ENCODE measurements at regions not wholly inside any gene's neighbourhood (a gene's known extent, or its start where the extent isn't known, plus 50 kb on each side); places are given as distances from the start of the nearest gene placed in this dataset.

DNA sequence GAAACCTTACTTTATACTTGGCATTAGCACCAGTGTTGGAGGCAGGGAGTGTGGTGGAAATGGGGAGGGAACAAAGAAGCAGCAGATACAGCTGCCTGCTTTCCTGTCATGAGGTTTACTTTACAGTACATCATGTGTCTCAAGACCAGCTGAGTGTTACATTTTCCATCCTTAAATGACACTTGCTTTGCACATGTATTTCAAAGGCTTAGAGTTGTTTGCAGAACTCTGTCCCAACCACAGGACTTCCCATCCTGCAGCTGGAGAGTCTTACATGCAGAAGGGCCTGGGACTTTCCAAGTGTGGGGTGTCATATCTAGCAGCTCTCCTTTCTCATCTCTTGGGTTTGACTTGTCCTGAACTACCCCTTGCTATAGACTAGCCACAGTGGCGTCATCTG, 395.9 kb downstream of the DHX35 start:
- no peaks in the 10 kb centered on the region for H3K9me3 ChIP-seq
- H3K4me1 ChIP-seq = no peaks in the 10 kb centered on the region
- intact Hi-C loops (cut with DNase I) = no loop called here
- TF ChIP-seq POLR2A (IDR thresholded peaks at IDR 0.05) (no peak), POLR2AphosphoS5 (IDR thresholded peaks at IDR 0.05; ENCODE audit: insufficient read depth in 1 of 2, low read depth in 1 of 2) (no peak)
- TF ChIP-seq, protein P1, sequence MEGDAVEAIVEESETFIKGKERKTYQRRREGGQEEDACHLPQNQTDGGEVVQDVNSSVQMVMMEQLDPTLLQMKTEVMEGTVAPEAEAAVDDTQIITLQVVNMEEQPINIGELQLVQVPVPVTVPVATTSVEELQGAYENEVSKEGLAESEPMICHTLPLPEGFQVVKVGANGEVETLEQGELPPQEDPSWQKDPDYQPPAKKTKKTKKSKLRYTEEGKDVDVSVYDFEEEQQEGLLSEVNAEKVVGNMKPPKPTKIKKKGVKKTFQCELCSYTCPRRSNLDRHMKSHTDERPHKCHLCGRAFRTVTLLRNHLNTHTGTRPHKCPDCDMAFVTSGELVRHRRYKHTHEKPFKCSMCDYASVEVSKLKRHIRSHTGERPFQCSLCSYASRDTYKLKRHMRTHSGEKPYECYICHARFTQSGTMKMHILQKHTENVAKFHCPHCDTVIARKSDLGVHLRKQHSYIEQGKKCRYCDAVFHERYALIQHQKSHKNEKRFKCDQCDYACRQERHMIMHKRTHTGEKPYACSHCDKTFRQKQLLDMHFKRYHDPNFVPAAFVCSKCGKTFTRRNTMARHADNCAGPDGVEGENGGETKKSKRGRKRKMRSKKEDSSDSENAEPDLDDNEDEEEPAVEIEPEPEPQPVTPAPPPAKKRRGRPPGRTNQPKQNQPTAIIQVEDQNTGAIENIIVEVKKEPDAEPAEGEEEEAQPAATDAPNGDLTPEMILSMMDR (IDR thresholded peaks at IDR 0.05) = no peak
- no peak overlapping the region for H3K27ac ChIP-seq
- no peaks in the 10 kb centered on the region for H3K27me3 ChIP-seq
- H3K36me3 ChIP-seq = no peaks in the 10 kb centered on the region
- no peak for DNase-seq (ENCODE audit: extremely low spot score in 2 of 2)
- no peak overlapping the region for H3K4me3 ChIP-seq

GRCh38 chr20:39356908-39357307, 394.8 kb downstream of the DHX35 start:
- TF ChIP-seq POLR2A (IDR thresholded peaks at IDR 0.05) (no peak), POLR2AphosphoS5 (IDR thresholded peaks at IDR 0.05; ENCODE audit: insufficient read depth in 1 of 2, low read depth in 1 of 2) (no peak)
- TF ChIP-seq, protein P1 (IDR thresholded peaks at IDR 0.05) = no peak
- no peaks in the 10 kb centered on the region for H3K4me1 ChIP-seq
- no peak overlapping the region for H3K27ac ChIP-seq
- H3K36me3 ChIP-seq = no peaks in the 10 kb centered on the region
- no peaks in the 10 kb centered on the region for H3K27me3 ChIP-seq
- no peaks in the 10 kb centered on the region for H3K9me3 ChIP-seq
- no peak for DNase-seq (ENCODE audit: extremely low spot score in 2 of 2)
- intact Hi-C loops (cut with DNase I) = no loop called here
- H3K4me3 ChIP-seq = no peak overlapping the region

GRCh38 chr20:39349240-39349639, 387.1 kb downstream of the DHX35 start:
- TF ChIP-seq, protein P1 (IDR thresholded peaks at IDR 0.05) = no peak
- TF ChIP-seq POLR2AphosphoS5 (IDR thresholded peaks at IDR 0.05; ENCODE audit: insufficient read depth in 1 of 2, low read depth in 1 of 2) = no peak
- no peak overlapping the region for H3K4me3 ChIP-seq
- DNase-seq (ENCODE audit: extremely low spot score in 2 of 2) = no peak
- H3K9me3 ChIP-seq = no peaks in the 10 kb centered on the region
- no peaks in the 10 kb centered on the region for H3K36me3 ChIP-seq
- intact Hi-C loops (cut with DNase I) = no loop called here
- no peaks in the 10 kb centered on the region for H3K4me1 ChIP-seq
- H3K27me3 ChIP-seq = no peaks in the 10 kb centered on the region
- no peak overlapping the region for H3K27ac ChIP-seq

- Histone ChIP-seq H3K27ac (no peak overlapping the region), H3K4me1 (no peaks in the 10 kb centered on the region), H3K9me3 (no peaks in the 10 kb centered on the region), H3K27me3 (no peaks in the 10 kb centered on the region), H3K36me3 (no peaks in the 10 kb centered on the region), H3K4me3 (no peak overlapping the region)
- TF ChIP-seq, protein P1 (IDR thresholded peaks at IDR 0.05) = no peak
- no peak for TF ChIP-seq POLR2AphosphoS5 (IDR thresholded peaks at IDR 0.05; ENCODE audit: insufficient read depth in 1 of 2, low read depth in 1 of 2)
- no peak for TF ChIP-seq POLR2A (IDR thresholded peaks at IDR 0.05)
- DNase-seq (ENCODE audit: extremely low spot score in 2 of 2) = no peak
- intact Hi-C loops (cut with DNase I) = no loop called here
Measured at GRCh38 chr20:39347626-39348025, 385.5 kb downstream of the DHX35 start.

DNA sequence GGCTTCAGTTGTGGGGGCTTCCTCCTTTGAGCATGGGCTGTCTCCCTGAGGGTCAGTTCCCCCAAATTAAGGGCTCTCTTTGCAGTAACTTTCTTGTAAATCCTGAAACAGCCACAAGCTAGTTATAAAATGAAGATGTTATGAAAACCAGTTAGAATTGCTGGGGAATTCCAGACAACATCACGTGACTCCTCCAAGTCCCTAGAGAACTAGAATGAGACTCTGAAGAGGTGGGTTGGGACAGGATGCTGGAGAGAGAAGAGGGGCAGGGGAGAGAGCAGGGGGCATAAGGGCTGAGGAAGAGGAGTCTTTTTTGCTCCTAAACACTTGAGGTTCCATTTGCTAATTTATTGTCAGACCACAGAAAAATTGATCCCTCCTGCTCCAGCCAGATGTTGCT, 380.3 kb downstream of the DHX35 start:
- intact Hi-C loops (cut with DNase I) = no loop called here
- H3K36me3 ChIP-seq = no peaks in the 10 kb centered on the region
- TF ChIP-seq, protein P1 (IDR thresholded peaks at IDR 0.05) = no peak
- TF ChIP-seq POLR2A (IDR thresholded peaks at IDR 0.05) (no peak), POLR2AphosphoS5 (IDR thresholded peaks at IDR 0.05; ENCODE audit: insufficient read depth in 1 of 2, low read depth in 1 of 2) (no peak)
- H3K27me3 ChIP-seq = no peaks in the 10 kb centered on the region
- H3K27ac ChIP-seq = no peak overlapping the region
- H3K4me1 ChIP-seq = no peaks in the 10 kb centered on the region
- H3K9me3 ChIP-seq = no peaks in the 10 kb centered on the region
- no peak overlapping the region for H3K4me3 ChIP-seq
- no peak for DNase-seq (ENCODE audit: extremely low spot score in 2 of 2)
